ENCODE measurements at regions not wholly inside any gene's neighbourhood (a gene's known extent, or its start where the extent isn't known, plus 50 kb on each side); places are given as distances from the start of the nearest gene placed in this dataset.

GRCh38 chr5:142427529-142427928 lies 102.7 kb upstream of the SPRY4 start:
- TF ChIP-seq SIN3A (IDR thresholded peaks at IDR 0.05; ENCODE audit: borderline replicate concordance, insufficient read depth, low read length), result no peak
- TF ChIP-seq, protein P1, sequence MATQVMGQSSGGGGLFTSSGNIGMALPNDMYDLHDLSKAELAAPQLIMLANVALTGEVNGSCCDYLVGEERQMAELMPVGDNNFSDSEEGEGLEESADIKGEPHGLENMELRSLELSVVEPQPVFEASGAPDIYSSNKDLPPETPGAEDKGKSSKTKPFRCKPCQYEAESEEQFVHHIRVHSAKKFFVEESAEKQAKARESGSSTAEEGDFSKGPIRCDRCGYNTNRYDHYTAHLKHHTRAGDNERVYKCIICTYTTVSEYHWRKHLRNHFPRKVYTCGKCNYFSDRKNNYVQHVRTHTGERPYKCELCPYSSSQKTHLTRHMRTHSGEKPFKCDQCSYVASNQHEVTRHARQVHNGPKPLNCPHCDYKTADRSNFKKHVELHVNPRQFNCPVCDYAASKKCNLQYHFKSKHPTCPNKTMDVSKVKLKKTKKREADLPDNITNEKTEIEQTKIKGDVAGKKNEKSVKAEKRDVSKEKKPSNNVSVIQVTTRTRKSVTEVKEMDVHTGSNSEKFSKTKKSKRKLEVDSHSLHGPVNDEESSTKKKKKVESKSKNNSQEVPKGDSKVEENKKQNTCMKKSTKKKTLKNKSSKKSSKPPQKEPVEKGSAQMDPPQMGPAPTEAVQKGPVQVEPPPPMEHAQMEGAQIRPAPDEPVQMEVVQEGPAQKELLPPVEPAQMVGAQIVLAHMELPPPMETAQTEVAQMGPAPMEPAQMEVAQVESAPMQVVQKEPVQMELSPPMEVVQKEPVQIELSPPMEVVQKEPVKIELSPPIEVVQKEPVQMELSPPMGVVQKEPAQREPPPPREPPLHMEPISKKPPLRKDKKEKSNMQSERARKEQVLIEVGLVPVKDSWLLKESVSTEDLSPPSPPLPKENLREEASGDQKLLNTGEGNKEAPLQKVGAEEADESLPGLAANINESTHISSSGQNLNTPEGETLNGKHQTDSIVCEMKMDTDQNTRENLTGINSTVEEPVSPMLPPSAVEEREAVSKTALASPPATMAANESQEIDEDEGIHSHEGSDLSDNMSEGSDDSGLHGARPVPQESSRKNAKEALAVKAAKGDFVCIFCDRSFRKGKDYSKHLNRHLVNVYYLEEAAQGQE (IDR thresholded peaks at IDR 0.05; ENCODE audit: insufficient read depth in 1 of 2, low read depth in 2 of 2, low read length in 2 of 2), result no peak
- no peak for TF ChIP-seq POLR2AphosphoS5 (IDR thresholded peaks at IDR 0.05; ENCODE audit: low read depth, low read length)
- TF ChIP-seq TAF1 (IDR thresholded peaks at IDR 0.05; ENCODE audit: borderline replicate concordance, insufficient read depth, low read length), result no peak
- no peak for TF ChIP-seq FOXP2 (optimal IDR thresholded peaks at IDR 0.05; ENCODE audit: borderline replicate concordance, extremely low read depth, extremely low read length, insufficient read depth)

GRCh38 chr5:142427015-142427364 lies 102.2 kb upstream of the SPRY4 start:
- TF ChIP-seq TAF1 (IDR thresholded peaks at IDR 0.05; ENCODE audit: borderline replicate concordance, insufficient read depth, low read length), result no peak

- TF ChIP-seq, protein P1 (IDR thresholded peaks at IDR 0.05; ENCODE audit: insufficient read depth in 1 of 2, low read depth in 2 of 2, low read length in 2 of 2), result 0 out of 4 replicates have a peak, but pooled peaks of 1 of the 2 experiments have one; percentile 8
- no peak for TF ChIP-seq TAF1 (IDR thresholded peaks at IDR 0.05; ENCODE audit: borderline replicate concordance, insufficient read depth, low read length)
- TF ChIP-seq SIN3A (IDR thresholded peaks at IDR 0.05; ENCODE audit: borderline replicate concordance, insufficient read depth, low read length), result no peak
- TF ChIP-seq POLR2AphosphoS5 (IDR thresholded peaks at IDR 0.05; ENCODE audit: low read depth, low read length), result no peak
- TF ChIP-seq FOXP2 (optimal IDR thresholded peaks at IDR 0.05; ENCODE audit: borderline replicate concordance, extremely low read depth, extremely low read length, insufficient read depth), result peak; percentile 8
These were observed 101.6 kb upstream of the SPRY4 start for GRCh38 chr5:142426129-142427014.

DNA sequence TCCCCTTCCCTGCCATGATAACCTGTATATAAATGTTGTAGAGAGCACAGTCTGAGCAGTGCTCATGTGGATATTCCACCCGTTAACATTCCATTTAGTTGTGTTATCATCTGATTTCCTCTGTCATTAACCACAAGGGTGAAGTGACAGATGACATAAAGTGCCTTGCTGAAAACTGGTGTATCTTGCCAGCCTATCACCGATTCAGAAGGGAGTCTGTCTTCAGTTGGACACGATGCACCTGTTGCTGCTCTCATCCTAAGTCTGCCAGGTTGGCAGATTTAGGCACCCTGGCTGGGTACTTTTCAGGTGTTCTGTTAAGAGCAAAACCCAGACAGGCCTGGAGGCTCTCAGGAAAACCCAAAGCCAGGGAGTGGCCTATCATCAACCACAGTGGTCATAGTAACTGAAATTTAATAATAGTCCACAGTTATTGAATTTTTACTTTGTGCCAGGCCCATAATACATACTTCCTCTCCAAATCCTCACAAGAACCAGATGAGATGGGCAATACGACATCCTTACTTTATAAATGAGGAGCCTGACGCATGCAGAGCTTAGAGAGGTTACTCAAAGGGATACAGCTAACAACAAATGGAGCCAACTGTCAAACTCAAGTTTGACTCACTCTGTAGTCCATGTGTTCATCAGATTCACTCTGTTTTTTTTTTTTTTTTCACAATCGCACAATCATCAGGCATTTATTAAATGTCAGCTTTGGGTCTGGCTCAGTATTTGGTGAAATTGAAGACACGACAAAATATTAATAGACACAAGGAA lies 100.7 kb upstream of the SPRY4 start:
- TF ChIP-seq TAF1 (IDR thresholded peaks at IDR 0.05; ENCODE audit: borderline replicate concordance, insufficient read depth, low read length) (no peak), FOXP2 (optimal IDR thresholded peaks at IDR 0.05; ENCODE audit: borderline replicate concordance, extremely low read depth, extremely low read length, insufficient read depth) (no peak), POLR2AphosphoS5 (IDR thresholded peaks at IDR 0.05; ENCODE audit: low read depth, low read length) (no peak), SIN3A (IDR thresholded peaks at IDR 0.05; ENCODE audit: borderline replicate concordance, insufficient read depth, low read length) (no peak)
- TF ChIP-seq, protein P1 (IDR thresholded peaks at IDR 0.05; ENCODE audit: insufficient read depth in 1 of 2, low read depth in 2 of 2, low read length in 2 of 2), result no peak

- TF ChIP-seq POLR2AphosphoS5 (IDR thresholded peaks at IDR 0.05; ENCODE audit: low read depth, low read length), result no peak
- no peak for TF ChIP-seq TAF1 (IDR thresholded peaks at IDR 0.05; ENCODE audit: borderline replicate concordance, insufficient read depth, low read length)
- TF ChIP-seq, protein P1 (IDR thresholded peaks at IDR 0.05; ENCODE audit: insufficient read depth in 1 of 2, low read depth in 2 of 2, low read length in 2 of 2), result no peak
- TF ChIP-seq FOXP2 (optimal IDR thresholded peaks at IDR 0.05; ENCODE audit: borderline replicate concordance, extremely low read depth, extremely low read length, insufficient read depth), result no peak
These were observed 97.6 kb upstream of the SPRY4 start for GRCh38 chr5:142422429-142422828.

Measured in PFSK-1 (cell line).